Mesodermal cell (in vitro differentiated cells): ENCODE measurements at regions not wholly inside any gene's neighbourhood (a gene's known extent, or its start where the extent isn't known, plus 50 kb on each side); places are given as distances from the start of the nearest gene placed in this dataset.

ENCODE experiments used
- H3K27ac ChIP-seq: 2 replicates; pipeline ENCODE4 v1.7.0; 2013; ENCODE audit warnings: mild to moderate bottlenecking, low read depth, low read length, moderate library complexity; ENCODE audit not compliant: severe bottlenecking
- H3K36me3 ChIP-seq: 2 replicates; pipeline ENCODE4 v1.7.1; 2013; ENCODE audit warnings: mild to moderate bottlenecking, low read length, moderate library complexity; ENCODE audit not compliant: control insufficient read depth, insufficient read depth
- H3K4me1 ChIP-seq: one replicate; pipeline ENCODE4 v1.7.1; 2013; ENCODE audit warnings: mild to moderate bottlenecking, low read length; ENCODE audit not compliant: insufficient read depth, control insufficient read depth, poor library complexity, severe bottlenecking
- H3K4me3 ChIP-seq: 2 replicates; pipeline ENCODE4 v1.7.0; 2013; ENCODE audit warnings: low read length, control low read depth, mild to moderate bottlenecking; ENCODE audit not compliant: insufficient read depth, poor library complexity, severe bottlenecking; ENCODE audit errors: extremely low read depth
- H3K9me3 ChIP-seq: 2 replicates; pipeline ENCODE4 v1.7.1; 2013; ENCODE audit warnings: mild to moderate bottlenecking, low read length, moderate library complexity; ENCODE audit not compliant: control insufficient read depth
- WGBS, 2 experiments: methylation state at CpG; one replicate each; pipeline ENCODE4 v1.1.5; 2013; ENCODE audit warnings: missing lambda C conversion rate in 2 of 2; ENCODE audit not compliant: insufficient coverage in 2 of 2; 5-methylcytosine and 5-hydroxymethylcytosine counted together

DNA sequence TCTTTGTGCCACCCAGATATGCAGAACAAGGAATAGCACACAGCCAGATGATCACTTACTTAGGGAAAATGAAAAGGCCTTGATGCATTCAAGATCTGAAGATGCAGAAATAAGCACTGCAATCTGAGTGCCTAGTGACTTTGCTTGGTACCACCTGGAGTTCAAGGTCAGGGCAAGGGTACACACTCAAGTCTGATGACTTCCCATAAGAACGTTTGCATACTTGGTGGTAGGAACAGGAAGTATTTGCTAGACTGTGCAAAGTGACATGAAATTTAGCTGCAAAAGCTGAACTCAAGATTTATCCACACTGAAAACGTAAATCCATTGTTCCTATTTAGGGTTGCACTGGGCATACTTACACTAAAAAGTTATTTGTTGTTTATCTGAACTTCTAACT, 177.1 kb downstream of the PIK3R1 start:
- H3K27ac ChIP-seq: no peak overlapping the region
- H3K9me3 ChIP-seq: peaks cover 4% of the 10 kb centered on the region
- no peaks in the 10 kb centered on the region for H3K36me3 ChIP-seq
- 67 to 88% methylated on average over 2 of the region's 2 CpGs for WGBS, 2 experiments
- no peaks in the 10 kb centered on the region for H3K4me1 ChIP-seq
- no peak overlapping the region for H3K4me3 ChIP-seq

DNA sequence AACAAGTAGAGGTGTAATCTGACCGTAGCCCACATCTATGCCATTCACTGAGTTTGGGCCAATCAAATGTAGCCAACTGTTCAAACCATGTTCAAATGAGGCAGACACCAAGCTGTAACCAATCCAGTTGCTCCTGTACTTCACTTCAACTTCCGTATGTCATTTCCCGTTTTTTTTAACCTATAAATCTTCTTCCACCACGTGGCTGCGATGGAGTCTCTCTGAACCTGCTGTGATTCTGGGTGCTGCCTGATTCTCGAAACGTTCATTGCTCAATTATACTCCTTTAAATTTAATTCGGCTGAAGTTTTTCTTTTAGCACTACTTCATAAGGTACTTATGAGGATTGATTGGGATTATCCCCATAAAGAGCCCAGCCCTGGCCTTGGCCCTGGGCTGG, 179.7 kb downstream of the PIK3R1 start:
- no peak overlapping the region for H3K27ac ChIP-seq
- no peaks in the 10 kb centered on the region for H3K36me3 ChIP-seq
- peaks cover 7% of the 10 kb centered on the region for H3K9me3 ChIP-seq
- H3K4me1 ChIP-seq: no peaks in the 10 kb centered on the region
- 85 to 100% methylated on average over 4 to 7 of the region's 8 CpGs for WGBS, 2 experiments
- H3K4me3 ChIP-seq: no peak overlapping the region

DNA sequence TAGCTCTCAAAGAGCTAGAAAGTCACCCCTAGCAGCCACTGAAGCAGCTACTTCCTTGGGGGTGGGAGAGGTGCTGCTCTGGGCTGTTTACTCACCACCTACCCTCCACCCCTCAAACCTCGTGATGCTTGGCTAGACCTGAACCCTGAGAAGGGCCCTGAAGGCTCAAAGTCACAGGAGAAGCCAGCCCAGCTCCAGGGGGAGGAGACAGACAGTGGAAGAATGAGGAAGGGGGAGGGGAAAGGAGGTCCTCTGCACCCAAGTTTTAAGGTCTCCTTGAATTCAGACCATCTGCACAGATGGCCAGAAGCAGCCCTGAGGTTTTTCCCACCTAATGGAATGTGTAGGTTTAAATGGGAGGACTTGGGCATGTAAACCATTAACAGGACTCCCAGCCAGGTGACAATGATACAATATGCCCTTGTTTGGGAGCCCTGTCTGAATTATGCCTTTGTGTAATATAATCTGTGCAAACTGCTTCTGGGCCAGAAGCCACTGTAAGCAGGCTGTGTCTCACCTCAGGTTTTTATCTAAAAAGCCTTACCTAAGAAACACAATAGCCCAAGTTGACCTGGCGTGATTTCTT, 180.5 kb downstream of the PIK3R1 start:
- WGBS, 2 experiments: no CpG with 5 or more reads among the region's 2 CpGs
- no peak overlapping the region for H3K27ac ChIP-seq
- H3K36me3 ChIP-seq: no peaks in the 10 kb centered on the region
- peaks cover 7% of the 10 kb centered on the region for H3K9me3 ChIP-seq
- no peaks in the 10 kb centered on the region for H3K4me1 ChIP-seq
- no peak overlapping the region for H3K4me3 ChIP-seq

DNA sequence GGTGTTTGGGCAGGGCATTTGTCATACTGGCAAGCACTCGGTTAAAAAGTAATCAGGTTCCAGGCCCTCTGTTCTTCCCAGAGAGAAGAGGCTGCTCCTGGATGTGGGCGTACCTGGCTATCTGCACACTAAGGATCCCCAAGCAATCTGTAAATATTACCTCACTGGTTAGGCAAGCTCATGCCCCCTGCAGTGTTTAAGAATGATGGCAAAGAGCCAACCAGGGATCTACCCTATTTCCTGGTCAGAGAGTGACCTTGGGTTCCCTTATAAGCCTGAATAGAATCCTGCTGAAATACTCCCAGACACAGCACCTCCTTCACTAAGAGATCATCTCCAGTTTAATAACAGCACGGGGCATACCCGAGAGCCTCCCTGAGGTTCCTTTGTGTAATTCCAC, 181.2 kb downstream of the PIK3R1 start:
- Histone ChIP-seq H3K9me3 (peaks cover 7% of the 10 kb centered on the region), H3K4me1 (no peaks in the 10 kb centered on the region), H3K4me3 (no peak overlapping the region), H3K27ac (no peak overlapping the region), H3K36me3 (no peaks in the 10 kb centered on the region)
- WGBS, 2 experiments: 96 to 100% methylated on average over 3 of the region's 4 CpGs

DNA sequence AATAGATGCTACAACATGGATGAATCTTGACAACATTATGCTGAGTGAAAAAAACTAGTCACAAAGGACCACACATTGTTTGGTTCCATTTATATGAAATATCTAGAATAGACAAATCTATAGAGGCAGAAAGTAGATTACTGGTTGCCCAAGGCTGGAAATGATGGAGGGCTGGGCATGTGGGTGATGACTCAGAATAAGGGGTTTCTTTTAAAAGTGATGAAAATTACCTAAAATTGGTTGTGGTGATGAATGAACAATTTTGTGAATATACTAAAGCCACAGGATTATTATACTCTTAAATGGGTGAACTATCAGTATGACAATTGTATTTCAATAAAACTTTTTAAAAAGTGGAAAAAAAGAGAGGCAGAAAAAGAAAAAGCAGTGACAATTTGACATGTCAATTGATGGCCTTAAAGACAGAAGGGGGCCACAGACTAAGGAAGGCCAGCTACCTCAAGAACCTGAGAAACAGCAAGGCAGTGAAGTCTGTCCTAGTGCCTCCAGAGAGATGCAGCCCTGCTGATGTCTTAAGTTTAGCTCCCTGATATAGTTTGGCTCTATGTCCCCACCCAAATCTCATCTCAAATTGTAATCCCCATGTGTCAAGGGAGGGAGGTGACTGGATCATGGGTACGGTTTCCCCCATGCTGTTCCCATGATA, 182.7 kb downstream of the PIK3R1 start:
- WGBS, 2 experiments: no CpG with 5 or more reads among the region's 1 CpG
- Histone ChIP-seq H3K27ac (no peak overlapping the region), H3K4me3 (no peak overlapping the region), H3K9me3 (peaks cover 7% of the 10 kb centered on the region), H3K4me1 (no peaks in the 10 kb centered on the region), H3K36me3 (no peaks in the 10 kb centered on the region)

DNA sequence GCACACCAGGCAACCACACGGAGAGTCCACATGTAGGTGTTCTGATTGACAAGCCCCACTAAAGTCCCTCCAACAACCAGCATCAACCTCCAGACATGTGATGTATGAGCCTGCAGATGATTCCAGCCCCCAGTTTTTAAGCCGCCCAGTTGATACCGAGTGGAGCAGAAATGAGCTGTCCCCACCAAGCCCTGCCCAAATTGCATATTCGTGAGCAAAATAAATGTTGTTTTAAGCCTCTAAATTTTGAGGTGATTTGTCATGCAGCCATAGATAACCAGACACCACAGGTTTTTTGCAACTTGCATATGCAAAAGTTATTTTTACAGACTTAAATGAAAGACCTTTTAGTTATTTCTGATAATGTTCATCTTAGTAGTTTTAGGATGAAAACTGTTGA, 187.7 kb downstream of the PIK3R1 start:
- Histone ChIP-seq H3K4me1 (peaks cover 2% of the 10 kb centered on the region), H3K27ac (no peak overlapping the region), H3K36me3 (no peaks in the 10 kb centered on the region), H3K9me3 (no peaks in the 10 kb centered on the region), H3K4me3 (no peak overlapping the region)
- WGBS, 2 experiments: 90 to 94% methylated on average over 1 to 2 of the region's 4 CpGs

DNA sequence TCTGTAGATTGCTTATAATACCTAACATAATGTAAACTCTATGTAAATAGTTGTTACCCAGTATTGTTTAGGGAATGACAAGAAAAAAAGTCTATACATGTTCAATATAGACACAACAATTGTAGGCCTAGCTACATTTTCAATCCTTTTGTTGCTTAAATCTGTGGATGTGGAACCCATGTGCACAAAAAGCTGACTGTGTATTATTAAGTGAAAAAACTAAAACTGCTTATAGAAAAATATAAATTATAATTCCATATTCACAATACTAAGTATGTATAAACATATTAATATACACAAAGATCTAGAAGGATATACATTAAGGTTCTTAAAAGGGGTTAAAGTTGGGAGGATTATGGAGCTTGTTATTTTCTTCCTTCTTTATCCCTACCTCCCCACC, 188.7 kb downstream of the PIK3R1 start:
- peaks cover 2% of the 10 kb centered on the region for H3K4me1 ChIP-seq
- no peaks in the 10 kb centered on the region for H3K9me3 ChIP-seq
- no peak overlapping the region for H3K27ac ChIP-seq
- no peak overlapping the region for H3K4me3 ChIP-seq
- H3K36me3 ChIP-seq: no peaks in the 10 kb centered on the region

DNA sequence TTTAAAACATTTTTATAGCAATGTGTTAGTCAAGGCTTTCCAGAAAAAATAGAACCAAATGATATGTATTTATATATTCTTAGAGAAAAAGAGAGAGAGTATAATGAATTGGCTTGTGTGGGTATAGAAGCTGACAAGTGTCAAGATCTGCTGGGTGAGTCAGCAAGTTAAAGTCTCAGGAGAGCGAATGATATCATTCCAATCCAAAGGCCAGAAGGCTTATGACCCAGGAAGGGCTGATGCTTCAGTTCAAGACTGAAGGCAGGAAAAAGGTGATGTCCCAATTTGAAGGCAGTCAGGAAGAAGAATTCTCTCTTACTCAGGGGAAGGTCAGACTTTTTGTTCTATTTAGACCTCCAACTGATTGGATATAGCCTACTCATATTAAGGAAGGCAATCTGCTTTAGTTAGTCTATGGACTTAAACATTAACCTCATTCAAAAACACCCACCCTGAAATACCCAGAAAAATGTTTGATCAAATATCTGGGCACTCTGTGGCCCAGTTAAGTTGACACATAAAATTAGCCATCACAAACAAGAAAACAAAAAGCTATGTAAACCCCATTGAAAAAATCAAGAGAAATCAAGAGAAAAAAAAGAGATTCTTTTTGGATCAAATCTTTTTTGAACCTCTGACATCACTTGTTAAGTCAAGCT, 189.6 kb downstream of the PIK3R1 start:
- Histone ChIP-seq H3K9me3 (no peaks in the 10 kb centered on the region), H3K4me1 (peaks cover 2% of the 10 kb centered on the region), H3K36me3 (no peaks in the 10 kb centered on the region)

DNA sequence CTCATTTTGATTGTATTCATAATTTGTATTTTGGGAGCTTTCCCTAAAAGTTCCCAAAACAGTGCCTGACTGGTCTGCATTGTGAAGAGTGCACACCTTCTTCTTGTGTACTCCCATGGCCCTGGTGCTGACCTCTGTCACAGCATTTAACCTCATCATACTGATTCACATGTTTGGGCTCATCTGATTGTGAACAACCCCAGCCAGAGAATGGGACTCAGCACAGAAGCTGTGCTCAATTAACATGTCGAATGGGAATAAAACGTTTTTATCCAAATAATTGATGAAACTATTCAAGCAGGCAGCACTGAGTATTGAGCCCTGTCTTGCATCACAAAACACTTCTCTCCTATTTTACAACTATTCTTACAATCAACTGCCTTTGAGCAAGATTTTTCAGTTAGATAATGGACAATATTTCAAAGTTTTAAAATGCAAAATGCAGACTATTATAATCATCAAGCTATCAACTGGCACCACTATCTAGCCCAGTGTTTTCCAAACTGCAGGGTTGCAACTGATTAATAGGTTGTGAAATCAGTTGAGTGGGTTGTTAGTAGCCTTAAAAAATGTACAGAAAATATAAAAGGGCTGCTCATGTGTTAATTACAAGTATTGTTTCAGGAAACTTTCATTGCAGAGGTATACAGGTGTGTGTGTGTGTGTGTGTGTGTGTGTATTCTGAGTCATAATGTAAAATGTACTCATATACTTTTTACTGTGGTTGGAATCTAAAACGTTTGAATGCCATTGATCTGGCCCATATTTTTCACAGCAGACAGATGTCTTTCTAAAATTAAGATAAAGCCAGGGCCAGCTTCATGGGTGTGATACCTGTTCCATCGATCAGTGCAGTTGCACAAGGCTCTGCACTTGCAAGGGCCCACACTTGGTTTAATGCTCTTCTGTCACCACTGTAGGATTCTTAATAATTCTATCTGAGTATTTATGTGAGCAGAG, 190.5 kb downstream of the PIK3R1 start:
- Histone ChIP-seq H3K4me3 (no peak overlapping the region), H3K4me1 (peaks cover 2% of the 10 kb centered on the region), H3K36me3 (no peaks in the 10 kb centered on the region), H3K9me3 (no peaks in the 10 kb centered on the region), H3K27ac (no peak overlapping the region)
- 63 to 69% methylated on average over 3 to 4 of the region's 4 CpGs for WGBS, 2 experiments

More for the DNA sequence above, 189.6 kb downstream of the PIK3R1 start:
- H3K4me3 ChIP-seq: no peak overlapping the region
- WGBS, 2 experiments: 88 to 100% methylated on average over 1 of the region's 1 CpG
- H3K27ac ChIP-seq: no peak overlapping the region

DNA sequence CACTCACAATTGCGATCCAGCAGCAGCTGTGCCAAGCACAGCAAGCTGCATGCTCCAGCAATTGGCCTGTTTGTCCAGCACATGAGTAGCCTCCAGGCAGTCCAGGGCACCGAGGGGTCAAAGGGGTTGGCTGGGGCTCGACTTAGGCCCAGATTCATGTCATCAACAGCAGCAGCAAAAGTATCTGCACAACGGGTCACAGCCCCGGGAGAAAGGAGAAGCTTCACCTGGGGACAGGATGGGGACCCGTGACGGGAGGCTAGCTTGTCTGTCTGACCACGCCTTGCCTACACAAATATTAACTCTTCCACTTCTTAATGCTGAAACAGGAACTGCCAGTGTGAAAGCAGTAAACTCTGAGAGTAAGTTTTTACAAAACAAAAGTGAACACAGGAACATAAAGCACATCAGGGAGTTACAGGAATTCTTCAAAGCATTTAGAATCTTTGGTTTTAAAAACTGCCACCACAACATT, 191.2 kb downstream of the PIK3R1 start:
- H3K9me3 ChIP-seq: no peaks in the 10 kb centered on the region
- WGBS, 2 experiments: 69% methylated on average over 4 to 5 of the region's 8 CpGs
- H3K27ac ChIP-seq: no peak overlapping the region
- no peaks in the 10 kb centered on the region for H3K36me3 ChIP-seq
- H3K4me3 ChIP-seq: no peak overlapping the region
- H3K4me1 ChIP-seq: peaks cover 2% of the 10 kb centered on the region
